Mammary epithelial cell (primary cell): ENCODE measurements at regions not wholly inside any gene's neighbourhood (a gene's known extent, or its start where the extent isn't known, plus 50 kb on each side); places are given as distances from the start of the nearest gene placed in this dataset.

ENCODE experiments used
- CTCF ChIP-seq, 2 donors: IDR thresholded peaks in 1 of 2; conservative IDR thresholded peaks in 1 of 2; 2 replicates each; pipeline ENCODE4 v1.5.1; 2011 to 2012; ENCODE audit warnings: inconsistent platforms in 2 of 2, low read length in 2 of 2, mild to moderate bottlenecking in 2 of 2, control low read depth in 1 of 2, low read depth in 1 of 2; ENCODE audit not compliant: insufficient read depth in 1 of 2; ENCODE audit errors: extremely low read depth in 1 of 2
- EZH2 ChIP-seq: IDR thresholded peaks from 2 replicates; pipeline ENCODE4 v1.6.1; 2012; ENCODE audit warnings: low read length, inconsistent platforms, borderline replicate concordance

- TF ChIP-seq CTCF (conservative IDR thresholded peaks at IDR 0.05 in 1 of 2, IDR thresholded peaks at IDR 0.05 in 1 of 2; ENCODE audit: extremely low read depth in 1 of 2, insufficient read depth in 1 of 2, low read depth in 1 of 2, low read length in 2 of 2) = no peak
- no peak for TF ChIP-seq EZH2
Measured at GRCh38 chr4:36582198-36582597, 300.8 kb downstream of the DTHD1 start.
